ENCODE measurements at regions not wholly inside any gene's neighbourhood (a gene's known extent, or its start where the extent isn't known, plus 50 kb on each side); places are given as distances from the start of the nearest gene placed in this dataset.

DNA sequence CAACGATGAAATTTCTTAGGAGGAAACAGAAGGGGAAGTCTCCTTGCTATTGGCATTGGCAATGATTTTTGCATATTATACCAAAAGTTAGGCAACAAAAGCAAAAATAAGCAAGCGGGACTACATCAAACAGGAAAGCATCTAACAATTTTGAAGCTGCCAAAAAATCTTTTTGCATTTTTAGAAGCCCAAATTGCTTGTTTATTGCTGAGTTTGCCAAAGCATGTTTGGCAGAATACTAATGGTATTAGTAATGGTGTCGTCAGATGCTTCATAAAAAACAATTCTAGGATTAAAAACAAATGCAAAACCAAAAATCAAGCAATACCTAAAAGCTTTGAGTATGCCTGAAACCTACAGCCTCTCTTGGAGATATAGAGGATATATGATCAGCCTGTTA is 80.0 kb downstream of the GALR1 start:
- Histone ChIP-seq H3K79me1 (replicated peaks; ENCODE audit: low read length, poor library complexity, severe bottlenecking) (no peaks in the 10 kb centered on the region), H2BK12ac (ENCODE audit: low read length in 2 of 2) (no peak overlapping the region), H3K9me3 (ENCODE audit: control insufficient read depth, low read length) (no peaks in the 10 kb centered on the region), H3K4me1 (ENCODE audit: control insufficient read depth, insufficient read depth, low read depth, low read length) (no peaks in the 10 kb centered on the region), H3K36me3 (ENCODE audit: control insufficient read depth in 1 of 2, insufficient read depth in 2 of 2, low read depth in 1 of 2, low read length in 2 of 2) (no peaks in the 10 kb centered on the region), H2BK5ac (ENCODE audit: low read depth, low read length, poor library complexity, severe bottlenecking) (no peak overlapping the region), H3K18ac (ENCODE audit: low read depth in 1 of 2, low read length in 2 of 2) (no peak overlapping the region), H2AK5ac (ENCODE audit: low read length, severe bottlenecking) (no peak overlapping the region), H3K4me2 (ENCODE audit: low read length, poor library complexity, severe bottlenecking) (no peak overlapping the region), H4K91ac (ENCODE audit: low read length) (no peak overlapping the region), H3K23ac (ENCODE audit: low read length in 2 of 2) (no peak overlapping the region), H3K14ac (ENCODE audit: low read length in 2 of 2) (no peak overlapping the region), H3K4ac (ENCODE audit: low read depth in 1 of 2, low read length in 2 of 2) (no peak overlapping the region), H3K27me3 (ENCODE audit: control insufficient read depth in 1 of 2, insufficient read depth in 1 of 2, low read length in 2 of 2) (peaks cover 0 to 9% of the 10 kb centered on the region in 2 experiments), H2BK120ac (ENCODE audit: low read depth, low read length) (no peak overlapping the region), H3K4me3 (ENCODE audit: insufficient read depth in 1 of 2, low read depth in 1 of 2, low read length in 2 of 2) (no peak overlapping the region), H2BK15ac (ENCODE audit: low read depth, poor library complexity, severe bottlenecking) (no peak overlapping the region), H3K9ac (ENCODE audit: low read length) (peak overlapping the region; percentile 8), H3K27ac (ENCODE audit: low read length, poor library complexity, severe bottlenecking) (no peak overlapping the region), H2AFZ (ENCODE audit: low read depth, low read length) (no peak overlapping the region), H4K8ac (ENCODE audit: low read length) (no peak overlapping the region)
- 100% methylated on average over 1 of the region's 3 CpGs for WGBS
- DNase-seq, result no peak

DNA sequence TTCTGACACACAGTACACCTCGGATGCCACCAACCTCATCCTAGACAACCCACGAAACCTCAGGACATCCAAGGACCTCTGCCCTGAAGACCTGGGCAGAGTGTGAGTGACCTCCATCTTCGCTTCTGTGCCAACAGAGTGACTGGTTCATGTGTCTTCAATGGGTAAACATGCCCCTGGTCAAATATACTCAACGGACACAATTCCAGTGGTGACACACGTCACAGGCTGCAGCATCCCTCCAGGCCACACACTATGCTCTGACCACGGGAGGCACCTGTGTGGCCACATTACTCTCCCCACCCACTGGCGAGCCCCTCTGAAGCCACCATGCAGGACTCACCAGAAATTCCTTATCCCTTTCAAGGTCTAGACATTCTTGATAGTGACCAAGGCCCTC is 85.2 kb downstream of the GALR1 start:
- Histone ChIP-seq H3K79me1 (replicated peaks; ENCODE audit: low read length, poor library complexity, severe bottlenecking) (no peaks in the 10 kb centered on the region), H2AFZ (ENCODE audit: low read depth, low read length) (no peak overlapping the region), H3K27ac (ENCODE audit: low read length, poor library complexity, severe bottlenecking) (no peak overlapping the region), H2BK120ac (ENCODE audit: low read depth, low read length) (no peak overlapping the region), H4K91ac (ENCODE audit: low read length) (no peak overlapping the region), H3K23ac (ENCODE audit: low read length in 2 of 2) (no peak overlapping the region), H2BK5ac (ENCODE audit: low read depth, low read length, poor library complexity, severe bottlenecking) (no peak overlapping the region), H2BK15ac (ENCODE audit: low read depth, poor library complexity, severe bottlenecking) (no peak overlapping the region), H3K4ac (ENCODE audit: low read depth in 1 of 2, low read length in 2 of 2) (no peak overlapping the region), H3K4me2 (ENCODE audit: low read length, poor library complexity, severe bottlenecking) (no peak overlapping the region), H3K9me3 (ENCODE audit: control insufficient read depth, low read length) (no peaks in the 10 kb centered on the region), H4K8ac (ENCODE audit: low read length) (no peak overlapping the region), H3K18ac (ENCODE audit: low read depth in 1 of 2, low read length in 2 of 2) (no peak overlapping the region), H2AK5ac (ENCODE audit: low read length, severe bottlenecking) (no peak overlapping the region), H3K4me1 (ENCODE audit: control insufficient read depth, insufficient read depth, low read depth, low read length) (no peaks in the 10 kb centered on the region), H2BK12ac (ENCODE audit: low read length in 2 of 2) (no peak overlapping the region), H3K14ac (ENCODE audit: low read length in 2 of 2) (no peak overlapping the region), H3K27me3 (ENCODE audit: control insufficient read depth in 1 of 2, insufficient read depth in 1 of 2, low read length in 2 of 2) (peaks cover 0 to 33% of the 10 kb centered on the region in 2 experiments), H3K9ac (ENCODE audit: low read length) (no peak overlapping the region), H3K36me3 (ENCODE audit: control insufficient read depth in 1 of 2, insufficient read depth in 2 of 2, low read depth in 1 of 2, low read length in 2 of 2) (no peaks in the 10 kb centered on the region), H3K4me3 (ENCODE audit: insufficient read depth in 1 of 2, low read depth in 1 of 2, low read length in 2 of 2) (no peak overlapping the region)
- 59% methylated on average over 7 of the region's 7 CpGs for WGBS
- no peak for DNase-seq

- DNase-seq, result no peak
- no peak overlapping the region for H2BK12ac ChIP-seq (ENCODE audit: low read length in 2 of 2)
- no peak overlapping the region for H3K9ac ChIP-seq (ENCODE audit: low read length)
- peaks cover 0 to 33% of the 10 kb centered on the region in 2 experiments for H3K27me3 ChIP-seq (ENCODE audit: control insufficient read depth in 1 of 2, insufficient read depth in 1 of 2, low read length in 2 of 2)
- WGBS, result 69% methylated on average over 6 of the region's 7 CpGs
- no peak overlapping the region for H4K8ac ChIP-seq (ENCODE audit: low read length)
- no peaks in the 10 kb centered on the region for H3K9me3 ChIP-seq (ENCODE audit: control insufficient read depth, low read length)
- H3K79me1 ChIP-seq (replicated peaks; ENCODE audit: low read length, poor library complexity, severe bottlenecking), result no peaks in the 10 kb centered on the region
- H2AK5ac ChIP-seq (ENCODE audit: low read length, severe bottlenecking), result no peak overlapping the region
- no peaks in the 10 kb centered on the region for H3K4me1 ChIP-seq (ENCODE audit: control insufficient read depth, insufficient read depth, low read depth, low read length)
- H3K14ac ChIP-seq (ENCODE audit: low read length in 2 of 2), result no peak overlapping the region
- no peak overlapping the region for H2BK15ac ChIP-seq (ENCODE audit: low read depth, poor library complexity, severe bottlenecking)
- H4K91ac ChIP-seq (ENCODE audit: low read length), result no peak overlapping the region
- H3K4ac ChIP-seq (ENCODE audit: low read depth in 1 of 2, low read length in 2 of 2), result no peak overlapping the region
- H3K4me2 ChIP-seq (ENCODE audit: low read length, poor library complexity, severe bottlenecking), result no peak overlapping the region
- no peak overlapping the region for H3K23ac ChIP-seq (ENCODE audit: low read length in 2 of 2)
- H2BK120ac ChIP-seq (ENCODE audit: low read depth, low read length), result no peak overlapping the region
- H3K36me3 ChIP-seq (ENCODE audit: control insufficient read depth in 1 of 2, insufficient read depth in 2 of 2, low read depth in 1 of 2, low read length in 2 of 2), result no peaks in the 10 kb centered on the region
- no peak overlapping the region for H3K18ac ChIP-seq (ENCODE audit: low read depth in 1 of 2, low read length in 2 of 2)
- no peak overlapping the region for H2AFZ ChIP-seq (ENCODE audit: low read depth, low read length)
- H2BK5ac ChIP-seq (ENCODE audit: low read depth, low read length, poor library complexity, severe bottlenecking), result no peak overlapping the region
- H3K4me3 ChIP-seq (ENCODE audit: insufficient read depth in 1 of 2, low read depth in 1 of 2, low read length in 2 of 2), result no peak overlapping the region
- no peak overlapping the region for H3K27ac ChIP-seq (ENCODE audit: low read length, poor library complexity, severe bottlenecking)
These were observed 88.0 kb downstream of the GALR1 start for GRCh38 chr18:77337604-77338003.

DNA sequence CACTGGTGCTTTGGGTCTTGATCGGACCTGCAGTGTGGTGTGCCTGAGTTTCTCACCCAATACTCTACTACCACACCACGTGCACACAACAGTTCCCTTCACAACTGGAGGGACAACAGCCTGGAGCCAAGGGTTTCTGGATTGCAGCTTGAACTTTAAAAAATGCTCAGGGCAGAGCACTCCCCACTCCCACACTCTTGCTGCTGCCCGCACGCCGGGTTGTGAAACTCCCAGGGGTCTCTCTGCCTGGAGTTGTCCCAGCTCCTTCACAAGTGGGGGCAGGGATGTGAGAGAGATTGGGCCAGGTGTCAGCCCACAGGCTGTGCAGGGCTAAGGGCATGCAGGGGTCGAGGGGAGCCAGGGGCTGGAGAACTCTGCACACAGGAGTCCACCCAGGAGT is 89.4 kb downstream of the GALR1 start:
- no peak overlapping the region for H4K91ac ChIP-seq (ENCODE audit: low read length)
- no peak overlapping the region for H3K23ac ChIP-seq (ENCODE audit: low read length in 2 of 2)
- H2BK15ac ChIP-seq (ENCODE audit: low read depth, poor library complexity, severe bottlenecking), result no peak overlapping the region
- no peaks in the 10 kb centered on the region for H3K36me3 ChIP-seq (ENCODE audit: control insufficient read depth in 1 of 2, insufficient read depth in 2 of 2, low read depth in 1 of 2, low read length in 2 of 2)
- no peak overlapping the region for H3K4me2 ChIP-seq (ENCODE audit: low read length, poor library complexity, severe bottlenecking)
- no peak overlapping the region for H2BK120ac ChIP-seq (ENCODE audit: low read depth, low read length)
- no peak for DNase-seq
- H3K9me3 ChIP-seq (ENCODE audit: control insufficient read depth, low read length), result no peaks in the 10 kb centered on the region
- H3K27ac ChIP-seq (ENCODE audit: low read length, poor library complexity, severe bottlenecking), result no peak overlapping the region
- H3K4me1 ChIP-seq (ENCODE audit: control insufficient read depth, insufficient read depth, low read depth, low read length), result no peaks in the 10 kb centered on the region
- H3K14ac ChIP-seq (ENCODE audit: low read length in 2 of 2), result no peak overlapping the region
- no peak overlapping the region for H3K18ac ChIP-seq (ENCODE audit: low read depth in 1 of 2, low read length in 2 of 2)
- H2BK5ac ChIP-seq (ENCODE audit: low read depth, low read length, poor library complexity, severe bottlenecking), result no peak overlapping the region
- no peak overlapping the region for H4K8ac ChIP-seq (ENCODE audit: low read length)
- H3K9ac ChIP-seq (ENCODE audit: low read length), result no peak overlapping the region
- H3K4ac ChIP-seq (ENCODE audit: low read depth in 1 of 2, low read length in 2 of 2), result no peak overlapping the region
- WGBS, result 67% methylated on average over 6 of the region's 6 CpGs
- H3K27me3 ChIP-seq (ENCODE audit: control insufficient read depth in 1 of 2, insufficient read depth in 1 of 2, low read length in 2 of 2), result peaks cover 0 to 33% of the 10 kb centered on the region in 2 experiments
- no peak overlapping the region for H2BK12ac ChIP-seq (ENCODE audit: low read length in 2 of 2)
- H3K4me3 ChIP-seq (ENCODE audit: insufficient read depth in 1 of 2, low read depth in 1 of 2, low read length in 2 of 2), result no peak overlapping the region
- H2AFZ ChIP-seq (ENCODE audit: low read depth, low read length), result no peak overlapping the region
- no peaks in the 10 kb centered on the region for H3K79me1 ChIP-seq (replicated peaks; ENCODE audit: low read length, poor library complexity, severe bottlenecking)
- H2AK5ac ChIP-seq (ENCODE audit: low read length, severe bottlenecking), result no peak overlapping the region

Measured in mesenchymal stem cell (in vitro differentiated cells and primary cell).